GM23338 (cell line): ENCODE measurements at regions not wholly inside any gene's neighbourhood (a gene's known extent, or its start where the extent isn't known, plus 50 kb on each side); places are given as distances from the start of the nearest gene placed in this dataset.

Experiments used
- ATAC-seq: fragments of 200-7000 bp; cut with Tn5 transposase; 3 replicates; pipeline ENCODE4 v1.9.1; 2020
- DNase-seq: peaks from one replicate; pipeline ENCODE4 v3.0.0-alpha.2; 2015; ENCODE audit warnings: low spot score
- H2AFZ ChIP-seq: fragments of 200-600 bp; sonication (generic); 2 replicates; pipeline ENCODE4 v1.8.0; 2016; ENCODE audit warnings: antibody characterized with exemption, mild to moderate bottlenecking, moderate library complexity
- H3F3A ChIP-seq: fragments of 200-600 bp; sonication (generic); replicated peaks from 2 replicates; pipeline ENCODE4 v1.8.0; 2017; ENCODE audit warnings: antibody characterized with exemption, mixed run types, low read depth
- H3K27ac ChIP-seq: fragments of 200-600 bp; sonication (generic); 2 replicates; pipeline ENCODE4 v1.6.1; 2016; ENCODE audit warnings: low read depth
- H3K27me3 ChIP-seq: fragments of 200-600 bp; sonication (generic); 2 replicates; pipeline ENCODE4 v1.8.0; 2016; ENCODE audit warnings: mild to moderate bottlenecking, mixed run types, moderate library complexity; ENCODE audit not compliant: insufficient read depth
- H3K36me3 ChIP-seq: fragments of 200-600 bp; sonication (generic); 2 replicates; pipeline ENCODE4 v1.8.0; 2016; ENCODE audit warnings: mild to moderate bottlenecking; ENCODE audit not compliant: insufficient read depth
- H3K4me1 ChIP-seq: fragments of 200-600 bp; sonication (generic); 2 replicates; pipeline ENCODE4 v1.8.0; 2016; ENCODE audit warnings: mild to moderate bottlenecking, moderate library complexity; ENCODE audit not compliant: insufficient read depth
- H3K4me2 ChIP-seq: fragments of 200-600 bp; sonication (generic); 2 replicates; pipeline ENCODE4 v1.7.1; 2017; ENCODE audit warnings: mixed run types
- H3K4me3 ChIP-seq: fragments of 200-600 bp; sonication (generic); 2 replicates; pipeline ENCODE4 v1.6.1; 2016; ENCODE audit warnings: mixed run types
- H3K79me2 ChIP-seq: fragments of 200-600 bp; sonication (generic); replicated peaks from 2 replicates; pipeline ENCODE4 v1.8.0; 2017; ENCODE audit warnings: mild to moderate bottlenecking; ENCODE audit not compliant: insufficient read depth
- H3K9me2 ChIP-seq: fragments of 200-600 bp; sonication (generic); 2 replicates; pipeline ENCODE4 v1.8.0; 2017; ENCODE audit not compliant: insufficient read depth
- H4K20me1 ChIP-seq: fragments of 200-600 bp; sonication (generic); replicated peaks from 2 replicates; pipeline ENCODE4 v1.8.0; 2017; ENCODE audit warnings: mild to moderate bottlenecking; ENCODE audit not compliant: insufficient read depth
- H3K27ac Mint-ChIP-seq: 2 replicates; pipeline ENCODE4 v1.8.0; 2020; ENCODE audit warnings: inconsistent platforms, mild to moderate bottlenecking, moderate library complexity, mixed read lengths
- H3K27me3 Mint-ChIP-seq: 3 replicates; pipeline ENCODE4 v1.8.0; 2022; ENCODE audit warnings: low read depth, mild to moderate bottlenecking, moderate library complexity, mixed read lengths, inconsistent platforms; ENCODE audit not compliant: insufficient read depth, poor library complexity
- H3K36me3 Mint-ChIP-seq: 3 replicates; pipeline ENCODE4 v1.8.0; 2021; ENCODE audit warnings: low read depth, mild to moderate bottlenecking, inconsistent platforms, moderate library complexity, mixed read lengths
- H3K4me1 Mint-ChIP-seq: 3 replicates; pipeline ENCODE4 v1.8.0; 2020; ENCODE audit warnings: mild to moderate bottlenecking, inconsistent platforms, mixed read lengths
- H3K4me3 Mint-ChIP-seq: 3 replicates; pipeline ENCODE4 v1.8.0; 2021; ENCODE audit warnings: moderate library complexity, mild to moderate bottlenecking, inconsistent platforms, mixed read lengths
- H3K9me3 Mint-ChIP-seq: 3 replicates; pipeline ENCODE4 v1.8.0; 2020; ENCODE audit warnings: moderate library complexity, mild to moderate bottlenecking, inconsistent platforms, mixed read lengths
- CREB1 ChIP-seq: fragments of 250-450 bp; sonication (Bioruptor Pico); IDR thresholded peaks from 2 replicates; pipeline ENCODE4 v1.5.0; 2020; ENCODE audit warnings: low read depth, mild to moderate bottlenecking, moderate library complexity
- ETS1 ChIP-seq: IDR thresholded peaks from 2 replicates; pipeline ENCODE4 v1.6.1; 2016; ENCODE audit warnings: antibody characterized with exemption
- JUNB ChIP-seq: IDR thresholded peaks from one replicate; pipeline ENCODE4 v1.6.1; 2016; ENCODE audit warnings: antibody characterized with exemption; ENCODE audit not compliant: unreplicated experiment
- NANOG ChIP-seq: IDR thresholded peaks from 2 replicates; pipeline ENCODE4 v1.6.1; 2016; ENCODE audit warnings: antibody characterized with exemption, borderline replicate concordance
- POLR2AphosphoS5 ChIP-seq: IDR thresholded peaks from 2 replicates; pipeline ENCODE4 v1.6.1; 2016; ENCODE audit warnings: antibody characterized with exemption, low read depth
- REST ChIP-seq: IDR thresholded peaks from one replicate; pipeline ENCODE4 v1.6.1; 2018; ENCODE audit warnings: antibody characterized with exemption; ENCODE audit not compliant: unreplicated experiment
- STAT1 ChIP-seq: IDR thresholded peaks from one replicate; pipeline ENCODE4 v1.6.1; 2016; ENCODE audit warnings: antibody characterized with exemption; ENCODE audit not compliant: unreplicated experiment
- ZNF462 ChIP-seq: fragments of 250-450 bp; sonication (Bioruptor Pico); IDR thresholded peaks from 2 replicates; pipeline ENCODE4 v1.5.0; 2020; ENCODE audit warnings: mild to moderate bottlenecking, moderate library complexity

GRCh38 chr2:23283653-23284052, 101.3 kb upstream of the KLHL29 start:
- Histone ChIP-seq H3K36me3 (no peaks in the 10 kb centered on the region), H3K9me2 (peaks cover 15% of the 10 kb centered on the region), H3K4me3 (no peak overlapping the region), H3F3A (no peaks in the 10 kb centered on the region), H3K79me2 (no peaks in the 10 kb centered on the region), H4K20me1 (no peaks in the 10 kb centered on the region), H3K27me3 (no peaks in the 10 kb centered on the region), H2AFZ (no peak overlapping the region), H3K4me1 (peaks cover 9% of the 10 kb centered on the region), H3K4me2 (no peak overlapping the region), H3K27ac (no peak overlapping the region)
- TF ChIP-seq STAT1 (no peak), ZNF462 (CRISPR knock-in tag) (no peak), POLR2AphosphoS5 (no peak), NANOG (no peak), CREB1 (CRISPR knock-in tag) (no peak), REST (no peak), JUNB (no peak), ETS1 (no peak)
- Mint-ChIP-seq H3K27ac (no peak overlapping the region), H3K4me1 (peaks cover 28% of the 10 kb centered on the region), H3K36me3 (no peaks in the 10 kb centered on the region), H3K4me3 (no peak overlapping the region), H3K27me3 (no peaks in the 10 kb centered on the region), H3K9me3 (no peaks in the 10 kb centered on the region)
- no peak for ATAC-seq
- DNase-seq: no peak
